K562 (cell line): ENCODE measurements at regions not wholly inside any gene's neighbourhood (a gene's known extent, or its start where the extent isn't known, plus 50 kb on each side); places are given as distances from the start of the nearest gene placed in this dataset.

Experiments used
- TF ChIP-seq, protein P1 (sequence below), 3 experiments: IDR thresholded peaks in 2 of 3; conservative IDR thresholded peaks in 1 of 3; 2 replicates each; pipeline ENCODE4 v1.5.1; 2011 to 2012; ENCODE audit warnings: low read length in 3 of 3, mild to moderate bottlenecking in 3 of 3, control low read depth in 2 of 3, improper control_type of control experiment in 1 of 3, inconsistent platforms in 1 of 3, low read depth in 1 of 3, mixed read lengths in 1 of 3, moderate library complexity in 1 of 3; ENCODE audit not compliant: insufficient read depth in 2 of 3
- TF ChIP-seq, protein P2 (sequence below), 2 experiments: fragments of 450-650 bp; formaldehyde crosslinking in 1 of 2; IDR thresholded peaks; 2 replicates each; pipeline versions ENCODE4 v1.4.0 to v1.6.1; 2014 to 2020; ENCODE audit warnings: mild to moderate bottlenecking in 2 of 2, borderline replicate concordance in 1 of 2, low read depth in 1 of 2

DNA sequence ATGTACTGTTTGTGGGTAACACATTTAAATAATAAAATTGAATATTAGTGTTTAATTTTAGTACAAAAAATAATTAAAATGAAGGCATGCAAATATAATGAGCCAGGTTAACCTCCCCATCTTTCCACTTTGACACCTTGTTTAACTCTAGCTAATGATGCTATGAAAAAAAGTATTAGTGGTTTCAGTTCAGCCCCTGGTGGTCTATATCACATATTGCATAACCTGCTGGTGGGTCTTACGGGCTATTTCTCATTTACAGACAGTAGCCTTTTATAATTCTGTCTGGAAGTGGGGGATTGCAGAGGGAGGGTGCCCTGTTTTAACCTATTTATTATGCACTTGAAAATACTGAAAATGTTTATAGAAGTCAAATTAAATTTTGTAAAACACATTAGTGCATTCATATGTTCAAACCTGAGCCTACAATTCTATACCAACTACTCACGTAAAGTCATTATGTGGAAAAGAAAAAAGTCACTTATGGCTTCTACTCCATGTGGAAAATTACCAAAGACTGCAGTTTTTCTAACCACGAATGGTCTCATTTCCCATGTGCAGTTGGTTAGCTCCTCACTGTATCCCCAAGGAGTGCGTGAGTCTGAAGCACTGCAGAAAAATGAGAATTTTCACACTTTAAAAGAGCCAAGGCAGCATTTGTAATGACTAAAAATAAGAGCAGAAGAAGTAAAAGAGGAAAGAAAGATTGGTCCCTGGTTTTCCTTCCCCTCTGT lies 381.0 kb downstream of the MTX2 start:
- TF ChIP-seq, protein P1, sequence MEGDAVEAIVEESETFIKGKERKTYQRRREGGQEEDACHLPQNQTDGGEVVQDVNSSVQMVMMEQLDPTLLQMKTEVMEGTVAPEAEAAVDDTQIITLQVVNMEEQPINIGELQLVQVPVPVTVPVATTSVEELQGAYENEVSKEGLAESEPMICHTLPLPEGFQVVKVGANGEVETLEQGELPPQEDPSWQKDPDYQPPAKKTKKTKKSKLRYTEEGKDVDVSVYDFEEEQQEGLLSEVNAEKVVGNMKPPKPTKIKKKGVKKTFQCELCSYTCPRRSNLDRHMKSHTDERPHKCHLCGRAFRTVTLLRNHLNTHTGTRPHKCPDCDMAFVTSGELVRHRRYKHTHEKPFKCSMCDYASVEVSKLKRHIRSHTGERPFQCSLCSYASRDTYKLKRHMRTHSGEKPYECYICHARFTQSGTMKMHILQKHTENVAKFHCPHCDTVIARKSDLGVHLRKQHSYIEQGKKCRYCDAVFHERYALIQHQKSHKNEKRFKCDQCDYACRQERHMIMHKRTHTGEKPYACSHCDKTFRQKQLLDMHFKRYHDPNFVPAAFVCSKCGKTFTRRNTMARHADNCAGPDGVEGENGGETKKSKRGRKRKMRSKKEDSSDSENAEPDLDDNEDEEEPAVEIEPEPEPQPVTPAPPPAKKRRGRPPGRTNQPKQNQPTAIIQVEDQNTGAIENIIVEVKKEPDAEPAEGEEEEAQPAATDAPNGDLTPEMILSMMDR (IDR thresholded peaks at IDR 0.05 in 2 of 3, conservative IDR thresholded peaks at IDR 0.05 in 1 of 3; ENCODE audit: insufficient read depth in 2 of 3, low read depth in 1 of 3, low read length in 3 of 3), result peak in 1 of 3 experiments; percentile 3; a peak in 1 of 6 replicates
- TF ChIP-seq, protein P2, sequence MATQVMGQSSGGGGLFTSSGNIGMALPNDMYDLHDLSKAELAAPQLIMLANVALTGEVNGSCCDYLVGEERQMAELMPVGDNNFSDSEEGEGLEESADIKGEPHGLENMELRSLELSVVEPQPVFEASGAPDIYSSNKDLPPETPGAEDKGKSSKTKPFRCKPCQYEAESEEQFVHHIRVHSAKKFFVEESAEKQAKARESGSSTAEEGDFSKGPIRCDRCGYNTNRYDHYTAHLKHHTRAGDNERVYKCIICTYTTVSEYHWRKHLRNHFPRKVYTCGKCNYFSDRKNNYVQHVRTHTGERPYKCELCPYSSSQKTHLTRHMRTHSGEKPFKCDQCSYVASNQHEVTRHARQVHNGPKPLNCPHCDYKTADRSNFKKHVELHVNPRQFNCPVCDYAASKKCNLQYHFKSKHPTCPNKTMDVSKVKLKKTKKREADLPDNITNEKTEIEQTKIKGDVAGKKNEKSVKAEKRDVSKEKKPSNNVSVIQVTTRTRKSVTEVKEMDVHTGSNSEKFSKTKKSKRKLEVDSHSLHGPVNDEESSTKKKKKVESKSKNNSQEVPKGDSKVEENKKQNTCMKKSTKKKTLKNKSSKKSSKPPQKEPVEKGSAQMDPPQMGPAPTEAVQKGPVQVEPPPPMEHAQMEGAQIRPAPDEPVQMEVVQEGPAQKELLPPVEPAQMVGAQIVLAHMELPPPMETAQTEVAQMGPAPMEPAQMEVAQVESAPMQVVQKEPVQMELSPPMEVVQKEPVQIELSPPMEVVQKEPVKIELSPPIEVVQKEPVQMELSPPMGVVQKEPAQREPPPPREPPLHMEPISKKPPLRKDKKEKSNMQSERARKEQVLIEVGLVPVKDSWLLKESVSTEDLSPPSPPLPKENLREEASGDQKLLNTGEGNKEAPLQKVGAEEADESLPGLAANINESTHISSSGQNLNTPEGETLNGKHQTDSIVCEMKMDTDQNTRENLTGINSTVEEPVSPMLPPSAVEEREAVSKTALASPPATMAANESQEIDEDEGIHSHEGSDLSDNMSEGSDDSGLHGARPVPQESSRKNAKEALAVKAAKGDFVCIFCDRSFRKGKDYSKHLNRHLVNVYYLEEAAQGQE (IDR thresholded peaks at IDR 0.05; ENCODE audit: borderline replicate concordance), result no peak
- TF ChIP-seq, protein P2 (CRISPR knock-in tag; IDR thresholded peaks at IDR 0.05; ENCODE audit: low read depth), result no peak
